Kidney epithelial cell (primary cell): ENCODE measurements at regions not wholly inside any gene's neighbourhood (a gene's known extent, or its start where the extent isn't known, plus 50 kb on each side); places are given as distances from the start of the nearest gene placed in this dataset.

Experiments
- DNase-seq: peaks from one replicate; pipeline ENCODE4 v3.0.0-alpha.2; 2010; ENCODE audit warnings: low read depth
- H3K27me3 ChIP-seq: 2 replicates; pipeline ENCODE4 v1.6.0; 2011; ENCODE audit warnings: low read length; ENCODE audit not compliant: control insufficient read depth, insufficient read depth
- H3K36me3 ChIP-seq: 2 replicates; pipeline ENCODE4 v1.5.1; 2011; ENCODE audit warnings: low read length; ENCODE audit not compliant: control insufficient read depth, insufficient read depth
- H3K4me3 ChIP-seq: 2 replicates; pipeline ENCODE4 v1.5.1; 2011; ENCODE audit warnings: low read depth, mild to moderate bottlenecking, control low read depth, low read length
- CTCF ChIP-seq: IDR thresholded peaks from 2 replicates; pipeline ENCODE4 v1.5.1; 2011; ENCODE audit warnings: mild to moderate bottlenecking, moderate library complexity, low read length, control low read depth, inconsistent platforms; ENCODE audit not compliant: insufficient read depth, poor library complexity, severe bottlenecking

- no peak for DNase-seq
- no peaks in the 10 kb centered on the region for H3K27me3 ChIP-seq
- no peak for TF ChIP-seq CTCF
- H3K36me3 ChIP-seq = no peaks in the 10 kb centered on the region
- no peak overlapping the region for H3K4me3 ChIP-seq
Measured at GRCh38 chr7:10706875-10707493, 266.7 kb upstream of the PHF14 start.

GRCh38 chr7:10707519-10707918 lies 266.2 kb upstream of the PHF14 start:
- Histone ChIP-seq H3K27me3 (no peaks in the 10 kb centered on the region), H3K4me3 (no peak overlapping the region), H3K36me3 (no peaks in the 10 kb centered on the region)
- TF ChIP-seq CTCF = no peak
- DNase-seq = no peak

DNA sequence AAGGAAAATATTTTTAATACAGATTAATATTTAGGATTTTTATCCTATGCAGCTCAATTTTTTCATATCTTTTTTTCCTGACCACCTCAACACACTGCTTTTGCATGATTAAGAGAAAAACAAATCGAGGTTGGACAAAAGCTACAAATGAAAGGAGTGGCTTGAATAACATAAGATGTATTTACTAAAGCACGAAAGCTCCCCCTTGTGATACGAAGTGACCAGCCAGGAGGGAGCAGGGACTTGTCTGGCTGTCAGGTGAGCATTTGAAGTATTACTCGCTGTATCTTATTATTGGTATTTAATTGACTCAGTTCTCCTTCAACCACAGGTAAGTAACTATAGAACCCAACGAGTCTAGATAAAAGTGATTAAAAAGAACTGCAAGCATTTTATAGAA lies 265.2 kb upstream of the PHF14 start:
- Histone ChIP-seq H3K4me3 (no peak overlapping the region), H3K36me3 (no peaks in the 10 kb centered on the region), H3K27me3 (no peaks in the 10 kb centered on the region)
- TF ChIP-seq CTCF = peak; percentile 16
- DNase-seq = no peak

- no peaks in the 10 kb centered on the region for H3K36me3 ChIP-seq
- TF ChIP-seq CTCF = no peak
- H3K4me3 ChIP-seq = no peak overlapping the region
Measured at GRCh38 chr7:10718768-10719167, 254.9 kb upstream of the PHF14 start.

GRCh38 chr7:10720042-10720441 lies 253.6 kb upstream of the PHF14 start:
- no peak for DNase-seq
- no peak for TF ChIP-seq CTCF
- Histone ChIP-seq H3K36me3 (no peaks in the 10 kb centered on the region), H3K4me3 (no peak overlapping the region), H3K27me3 (no peaks in the 10 kb centered on the region)

More at GRCh38 chr7:10718768-10719167, 254.9 kb upstream of the PHF14 start:
- DNase-seq = no peak
- H3K27me3 ChIP-seq = no peaks in the 10 kb centered on the region

- Histone ChIP-seq H3K4me3 (no peak overlapping the region), H3K27me3 (no peaks in the 10 kb centered on the region), H3K36me3 (no peaks in the 10 kb centered on the region)
- no peak for DNase-seq
- TF ChIP-seq CTCF = no peak
Measured at GRCh38 chr7:10721289-10721688, 252.4 kb upstream of the PHF14 start.
